Breast epithelium (tissue), 3 donors: ENCODE measurements at regions not wholly inside any gene's neighbourhood (a gene's known extent, or its start where the extent isn't known, plus 50 kb on each side); places are given as distances from the start of the nearest gene placed in this dataset.

ENCODE experiments used
- CTCF ChIP-seq, 3 donors: fragments of 450-650 bp; IDR thresholded peaks; one replicate each; pipeline ENCODE4 v1.5.1; 2016 to 2017; ENCODE audit warnings: antibody characterized with exemption in 3 of 3, mild to moderate bottlenecking in 3 of 3, moderate library complexity in 3 of 3
- POLR2AphosphoS5 ChIP-seq, 3 donors: sonication (generic); formaldehyde crosslinking; IDR thresholded peaks; one replicate each; pipeline ENCODE4 v1.6.1; 2017; ENCODE audit warnings: antibody characterized with exemption in 3 of 3

GRCh38 chr14:83826838-83827237 is 1703.1 kb upstream of the FLRT2 start:
- no peak for TF ChIP-seq CTCF (IDR thresholded peaks at IDR 0.05)
- no peak for TF ChIP-seq POLR2AphosphoS5 (IDR thresholded peaks at IDR 0.05)
